ENCODE measurements at regions not wholly inside any gene's neighbourhood (a gene's known extent, or its start where the extent isn't known, plus 50 kb on each side); places are given as distances from the start of the nearest gene placed in this dataset.

GRCh38 chr5:38036765-38037164, 196.9 kb upstream of the GDNF start:
- in situ Hi-C loops (cut with HindIII; ENCODE audit: low pct_unique_long_range_greater_than_20kb, low sequenced_read_pairs): no loop called here
- no peak for ATAC-seq
- H3K27me3 ChIP-seq (ENCODE audit: control insufficient read depth, insufficient read depth, low read length): peaks cover 5% of the 10 kb centered on the region; the same call in 1 of the 2 replicates
- TF ChIP-seq REST (IDR thresholded peaks at IDR 0.05; ENCODE audit: insufficient read depth in 1 of 2, low read depth in 2 of 2, low read length in 1 of 2) (no peak), CTCF (IDR thresholded peaks at IDR 0.05) (no peak), POLR2AphosphoS5 (IDR thresholded peaks at IDR 0.05; ENCODE audit: low read depth, low read length) (no peak), TCF7L2 (IDR thresholded peaks at IDR 0.05; ENCODE audit: low read depth, low read length) (no peak), SIN3A (IDR thresholded peaks at IDR 0.05; ENCODE audit: borderline replicate concordance, insufficient read depth, low read depth, low read length) (no peak)
- ChIA-PET POLR2A (no interaction called here), CTCF (no interaction called here)
- H3K9me3 ChIP-seq (ENCODE audit: control insufficient read depth, insufficient read depth, low read depth, low read length): no peaks in the 10 kb centered on the region
- H3K4me3 ChIP-seq (ENCODE audit: low read depth in 2 of 2, low read length in 2 of 2): no peak overlapping the region
- no peak overlapping the region for H3K27ac ChIP-seq (ENCODE audit: low read length)
- H3K36me3 ChIP-seq (ENCODE audit: control insufficient read depth, insufficient read depth, low read length): no peaks in the 10 kb centered on the region
- no TSS peak for BruUV-seq (replicated peaks)
- no peaks in the 10 kb centered on the region for H3K4me1 ChIP-seq (ENCODE audit: control insufficient read depth, insufficient read depth, low read length)
- no peak for DNase-seq (ENCODE audit: low read depth, low spot score)
- intact Hi-C loops (cut with micrococcal nuclease; ENCODE audit: unreplicated experiment): no loop called here

GRCh38 chr5:38032149-38032548, 192.3 kb upstream of the GDNF start:
- no peak for DNase-seq (ENCODE audit: low read depth, low spot score)
- intact Hi-C loops (cut with micrococcal nuclease; ENCODE audit: unreplicated experiment): no loop called here
- Histone ChIP-seq H3K4me3 (ENCODE audit: low read depth in 2 of 2, low read length in 2 of 2) (no peak overlapping the region), H3K27ac (ENCODE audit: low read length) (no peak overlapping the region), H3K27me3 (ENCODE audit: control insufficient read depth, insufficient read depth, low read length) (peaks cover 7% of the 10 kb centered on the region; the same call in 1 of the 2 replicates), H3K36me3 (ENCODE audit: control insufficient read depth, insufficient read depth, low read length) (no peaks in the 10 kb centered on the region), H3K4me1 (ENCODE audit: control insufficient read depth, insufficient read depth, low read length) (no peaks in the 10 kb centered on the region), H3K9me3 (ENCODE audit: control insufficient read depth, insufficient read depth, low read depth, low read length) (no peaks in the 10 kb centered on the region)
- no peak for TF ChIP-seq TCF7L2 (IDR thresholded peaks at IDR 0.05; ENCODE audit: low read depth, low read length)
- no peak for TF ChIP-seq REST (IDR thresholded peaks at IDR 0.05; ENCODE audit: insufficient read depth in 1 of 2, low read depth in 2 of 2, low read length in 1 of 2)
- no peak for TF ChIP-seq CTCF (IDR thresholded peaks at IDR 0.05)
- no peak for TF ChIP-seq SIN3A (IDR thresholded peaks at IDR 0.05; ENCODE audit: borderline replicate concordance, insufficient read depth, low read depth, low read length)
- no peak for TF ChIP-seq POLR2AphosphoS5 (IDR thresholded peaks at IDR 0.05; ENCODE audit: low read depth, low read length)
- no TSS peak for BruUV-seq (replicated peaks)
- in situ Hi-C loops (cut with HindIII; ENCODE audit: low pct_unique_long_range_greater_than_20kb, low sequenced_read_pairs): no loop called here
- CTCF ChIA-PET: no interaction called here
- POLR2A ChIA-PET: no interaction called here
- ATAC-seq: no peak
